HG02970 (cell line): ENCODE measurements at regions not wholly inside any gene's neighbourhood (a gene's known extent, or its start where the extent isn't known, plus 50 kb on each side); places are given as distances from the start of the nearest gene placed in this dataset.

ENCODE experiments used
- ATAC-seq: cut with Tn5 transposase; IDR thresholded peaks from one replicate; pipeline ENCODE4 v1.9.1; 2021; ENCODE audit warnings: mild to moderate bottlenecking, moderate library complexity, moderate number of reproducible peaks; ENCODE audit not compliant: unreplicated experiment, low FRiP score

GRCh38 chr1:36650200-36651065 is 167.7 kb upstream of the CSF3R start:
- ATAC-seq, result no peak

GRCh38 chr1:36645867-36646266 is 163.2 kb upstream of the CSF3R start:
- ATAC-seq, result no peak

- ATAC-seq, result no peak
Measured at GRCh38 chr1:36644556-36644955, 161.8 kb upstream of the CSF3R start.

- no peak for ATAC-seq
Measured at GRCh38 chr1:36643371-36644270, 160.9 kb upstream of the CSF3R start.

GRCh38 chr1:36642802-36643201 is 160.1 kb upstream of the CSF3R start:
- no peak for ATAC-seq

GRCh38 chr1:36641776-36642175 is 159.1 kb upstream of the CSF3R start:
- ATAC-seq, result no peak

GRCh38 chr1:36639461-36639860 is 156.7 kb upstream of the CSF3R start:
- no peak for ATAC-seq

GRCh38 chr1:36638268-36638667 is 155.6 kb upstream of the CSF3R start:
- ATAC-seq, result no peak

GRCh38 chr1:36636206-36636605 is 153.5 kb upstream of the CSF3R start:
- no peak for ATAC-seq

- ATAC-seq, result no peak
Measured at GRCh38 chr1:36635284-36635683, 152.6 kb upstream of the CSF3R start.

- ATAC-seq, result no peak
Measured at GRCh38 chr1:36628804-36629203, 146.1 kb upstream of the CSF3R start.

- no peak for ATAC-seq
Measured at GRCh38 chr1:36626435-36626834, 143.7 kb upstream of the CSF3R start.

GRCh38 chr1:36625935-36626310 is 143.2 kb upstream of the CSF3R start:
- ATAC-seq, result no peak

- no peak for ATAC-seq
Measured at GRCh38 chr1:36625253-36625934, 142.7 kb upstream of the CSF3R start.

- no peak for ATAC-seq
Measured at GRCh38 chr1:36624466-36624865, 141.8 kb upstream of the CSF3R start.

- no peak for ATAC-seq
Measured at GRCh38 chr1:36622741-36623648, 140.3 kb upstream of the CSF3R start.

GRCh38 chr1:36621531-36621930 is 138.8 kb upstream of the CSF3R start:
- ATAC-seq, result no peak

GRCh38 chr1:36620142-36620541 is 137.4 kb upstream of the CSF3R start:
- ATAC-seq, result no peak

GRCh38 chr1:36614991-36615390 is 132.3 kb upstream of the CSF3R start:
- no peak for ATAC-seq

GRCh38 chr1:36614571-36614970 is 131.9 kb upstream of the CSF3R start:
- no peak for ATAC-seq
